ACHN (cell line): ENCODE measurements at regions not wholly inside any gene's neighbourhood (a gene's known extent, or its start where the extent isn't known, plus 50 kb on each side); places are given as distances from the start of the nearest gene placed in this dataset.
"Not testable (repeated sequence)": the region's sequence is repeated elsewhere in the genome, so short reads cannot be mapped to it uniquely, and the experiment has no call there.

Experiments used
- DNase-seq: peaks from one replicate; pipeline ENCODE4 v3.0.0-alpha.2; 2015
- in situ Hi-C: cut with HindIII; loops from 2 replicates; pipeline ENCODE4 v1.10.0; 2017; ENCODE audit warnings: low sequenced_read_pairs, low pct_ligation_motif_present, low pct_unique_long_range_greater_than_20kb

DNA sequence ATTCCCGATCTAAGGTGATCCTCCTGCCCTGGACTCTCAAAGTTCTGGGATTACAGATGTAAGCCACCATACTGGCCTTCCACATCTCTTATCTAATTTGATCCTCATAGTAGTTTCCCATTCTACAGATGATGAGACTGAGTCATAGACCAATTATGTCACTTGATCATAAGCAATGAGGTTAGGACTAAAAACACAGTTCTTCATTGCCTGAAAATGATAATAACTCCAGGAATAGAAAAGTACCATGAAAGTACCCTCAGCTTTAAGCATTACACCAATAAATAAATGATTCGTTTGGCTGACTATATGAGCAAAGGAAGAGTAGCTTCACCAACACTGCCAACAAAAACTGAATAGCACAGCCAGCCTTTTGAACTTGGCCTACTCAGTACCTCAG, 389.5 kb downstream of the ACTL7B start:
- in situ Hi-C loops = no loop called here
- DNase-seq = no peak

DNA sequence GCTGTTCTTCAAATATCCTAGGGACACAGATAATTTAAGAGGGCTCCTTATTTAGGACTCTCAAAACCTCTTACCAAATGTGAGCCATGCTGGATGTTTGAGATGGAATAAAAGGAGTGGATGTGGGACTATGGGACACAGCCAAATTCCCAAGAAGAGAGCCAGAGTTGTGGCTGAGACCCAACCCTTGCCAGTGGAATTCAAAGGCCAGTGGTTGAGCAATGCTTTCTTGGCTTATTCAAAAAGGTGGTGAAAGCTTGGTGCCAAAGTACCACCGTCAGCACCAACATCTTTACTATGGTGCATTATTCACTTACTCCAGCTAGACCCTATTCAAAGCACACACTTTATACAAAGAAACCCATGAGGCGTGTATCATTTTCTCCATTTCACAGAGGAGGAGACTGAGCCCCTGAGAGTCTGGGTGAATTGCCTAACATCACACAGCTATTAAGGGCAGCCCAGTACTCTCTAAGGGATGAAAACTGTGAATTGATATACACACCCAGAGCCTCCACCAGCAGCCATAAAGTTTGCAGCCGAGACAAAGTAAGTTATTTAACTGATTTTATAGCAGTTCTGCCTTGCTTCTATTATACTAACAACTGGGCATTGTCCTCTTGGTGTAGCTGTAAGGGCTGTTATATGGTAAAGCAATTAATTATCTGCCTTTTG, 391.7 kb downstream of the ACTL7B start:
- in situ Hi-C loops = no loop called here
- DNase-seq = no peak

DNA sequence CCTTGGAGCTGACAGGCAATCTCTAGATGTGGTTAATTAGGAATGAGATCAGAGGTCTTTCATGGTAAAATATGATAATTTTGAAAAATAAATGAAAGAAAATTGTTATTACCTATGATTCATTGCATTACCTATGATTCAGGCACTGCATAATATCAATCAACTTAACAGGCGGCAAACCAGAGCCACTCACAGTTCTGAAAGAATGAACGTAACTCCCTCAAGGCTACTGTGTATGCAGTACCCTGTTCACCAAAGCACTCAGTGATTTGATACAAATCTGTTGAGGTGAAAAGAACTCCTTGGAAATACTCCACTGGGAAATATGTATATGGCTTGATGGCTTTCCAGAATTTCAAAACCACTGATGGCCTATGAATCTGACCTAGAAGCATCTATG, 398.9 kb downstream of the ACTL7B start:
- no peak for DNase-seq
- in situ Hi-C loops = no loop called here

DNA sequence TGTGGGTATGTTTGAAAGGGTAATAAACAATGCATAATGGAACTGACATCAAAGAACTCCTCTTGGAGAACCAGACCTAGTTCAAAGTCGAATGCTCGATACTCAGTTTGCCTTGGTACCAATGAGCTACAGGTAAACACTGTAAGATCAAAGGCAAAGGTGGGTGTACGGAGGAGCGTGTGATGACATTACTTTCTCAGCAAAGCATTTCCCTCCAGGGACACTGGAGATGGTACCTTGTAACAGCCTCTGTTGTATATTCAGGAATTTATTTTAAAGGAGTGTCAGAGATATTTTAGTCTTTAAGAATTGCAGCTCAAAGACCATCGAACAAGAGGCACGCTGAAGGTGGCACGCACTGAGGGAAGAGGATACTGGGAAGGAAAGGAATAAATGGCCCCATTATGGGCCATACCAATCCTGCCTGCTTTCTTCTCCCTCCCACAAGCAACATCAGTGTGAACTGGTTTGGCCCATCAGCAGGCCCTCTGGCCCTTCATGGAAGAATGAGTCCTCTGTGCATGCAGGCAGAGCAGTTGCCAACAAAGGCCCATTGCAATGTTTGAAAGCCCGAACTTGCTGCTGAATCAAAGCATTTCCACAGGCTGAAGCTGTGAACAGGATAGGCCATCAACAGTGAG, 410.2 kb downstream of the ACTL7B start:
- in situ Hi-C loops = no loop called here
- no peak for DNase-seq

DNA sequence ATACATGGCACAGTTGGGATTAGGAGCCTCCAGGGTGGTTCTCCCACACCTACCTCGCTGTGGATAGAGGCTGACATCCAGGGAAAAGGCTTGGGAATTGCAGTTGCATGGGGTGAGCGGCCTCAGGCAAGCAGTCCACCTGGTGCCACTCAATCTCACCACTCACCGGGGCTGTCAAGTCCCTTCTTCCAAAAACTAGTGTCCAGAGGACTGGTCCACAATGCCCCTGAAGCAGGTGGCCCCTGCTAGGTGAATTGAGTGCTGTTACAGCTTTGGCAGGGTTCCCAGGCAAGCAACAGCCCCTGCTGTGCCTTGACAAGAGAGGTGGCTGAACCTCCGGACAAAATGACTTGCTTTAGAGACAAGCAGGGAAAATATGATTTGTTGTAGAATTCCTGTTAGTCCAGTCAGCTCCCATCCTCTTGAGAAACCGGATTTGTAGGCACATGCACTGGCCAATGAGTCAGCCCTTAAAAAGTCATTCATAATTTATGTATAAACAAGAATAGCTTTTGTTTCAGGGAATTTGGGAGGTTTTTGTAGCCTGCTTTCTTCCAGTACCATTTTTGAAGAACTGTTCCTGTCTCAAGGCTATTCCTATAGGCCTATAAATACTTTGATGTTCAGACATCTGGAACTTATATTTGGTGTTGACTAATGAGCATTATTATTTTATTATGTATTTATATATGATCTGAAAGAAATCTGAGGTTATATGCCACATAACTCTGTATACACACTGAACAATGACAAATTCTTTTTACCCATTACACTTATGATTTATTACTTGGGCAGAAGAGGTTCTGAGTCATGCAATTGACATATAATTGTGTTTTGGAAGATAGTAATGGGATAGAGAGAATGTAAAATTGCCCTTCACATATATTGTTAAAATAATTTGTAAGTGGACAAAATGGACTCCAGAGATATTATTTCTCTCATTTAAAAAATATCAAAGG, 411.1 kb downstream of the ACTL7B start:
- in situ Hi-C loops = no loop called here
- DNase-seq = peak; percentile 29

DNA sequence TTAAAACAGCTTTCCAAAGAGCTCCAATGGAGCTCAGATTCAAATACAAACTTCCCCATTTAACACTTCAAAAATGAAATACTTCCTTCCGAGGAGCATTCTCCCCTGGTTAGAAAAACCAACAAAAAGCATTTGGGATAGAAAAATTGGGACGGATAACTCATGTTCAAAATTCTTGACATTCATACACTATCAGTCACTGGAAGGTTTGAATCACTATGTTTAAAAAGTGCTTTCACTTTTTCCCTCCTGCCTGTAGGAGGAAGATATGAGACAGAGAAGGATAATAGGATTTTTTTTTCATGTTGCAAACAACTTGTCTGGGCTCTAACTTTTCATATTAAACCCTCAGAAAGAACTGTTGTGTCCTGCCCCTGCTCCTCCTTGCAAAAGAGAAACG, 412.0 kb downstream of the ACTL7B start:
- DNase-seq = peak; percentile 43
- in situ Hi-C loops = no loop called here

DNA sequence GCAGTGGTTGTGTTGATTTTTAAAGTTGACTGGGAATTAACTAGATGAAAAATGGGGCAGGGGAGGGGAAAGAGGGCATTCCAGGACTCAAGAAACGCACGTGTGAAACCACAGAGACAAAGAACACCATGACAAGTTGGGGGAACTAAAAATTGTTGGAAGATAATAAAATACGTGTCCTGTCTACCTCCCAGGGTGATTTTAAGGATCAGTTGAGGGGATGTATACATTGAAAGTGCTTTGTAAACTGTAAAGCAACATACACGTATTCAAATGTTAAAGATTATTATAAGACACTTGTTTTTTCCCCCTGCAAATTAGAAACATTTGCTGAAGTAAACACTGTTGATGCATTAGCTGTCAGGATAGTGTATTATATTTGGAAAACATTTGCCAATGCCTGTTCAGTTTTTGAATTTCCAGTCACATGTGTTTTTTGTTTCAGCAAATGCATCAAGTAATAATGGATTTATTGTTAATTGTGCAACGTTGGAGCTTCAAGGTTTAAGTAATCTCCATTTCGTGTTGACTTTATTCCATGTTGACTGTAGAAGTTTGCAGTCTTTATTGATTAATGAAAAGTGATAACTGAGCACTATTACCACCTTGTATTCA, 412.7 kb downstream of the ACTL7B start:
- DNase-seq = no peak
- in situ Hi-C loops = no loop called here

DNA sequence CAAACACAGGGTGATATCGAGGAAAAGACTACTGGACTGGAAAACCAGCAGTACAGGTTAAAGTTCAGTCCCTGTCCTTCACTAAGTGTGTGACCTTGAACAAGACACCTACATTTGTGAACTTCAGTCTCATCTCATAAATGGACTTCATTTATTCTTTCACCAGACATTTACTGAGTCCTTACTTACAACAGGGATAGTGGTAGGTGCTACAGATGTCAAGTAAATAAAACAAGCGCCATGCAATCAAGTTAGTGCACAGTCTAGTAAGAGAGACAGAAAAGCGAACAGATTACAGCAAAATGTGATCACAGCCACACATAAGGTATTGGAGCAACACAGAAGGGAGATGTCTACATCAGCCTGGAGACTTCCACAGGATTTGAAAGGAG, 413.2 kb downstream of the ACTL7B start:
- no peak for DNase-seq
- in situ Hi-C loops = no loop called here

DNA sequence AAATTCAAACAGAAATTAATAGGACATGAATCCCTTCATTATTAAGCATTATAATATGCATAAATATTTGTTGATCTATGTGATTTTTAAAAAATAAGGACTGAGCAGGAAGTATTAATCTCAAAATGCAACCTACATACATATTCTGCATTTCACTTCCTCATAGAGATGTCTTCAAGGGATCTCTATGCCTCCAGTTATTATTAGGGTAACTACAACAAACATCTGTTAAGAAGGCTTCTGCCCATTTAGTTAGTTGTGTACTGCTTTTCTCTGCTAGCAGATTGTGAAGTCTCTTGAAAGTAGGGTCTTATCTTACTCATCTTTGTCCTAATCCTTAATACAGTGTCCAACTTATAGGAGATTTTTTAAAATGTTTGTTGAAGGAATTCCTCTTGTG, 414.1 kb downstream of the ACTL7B start:
- in situ Hi-C loops = no loop called here
- no peak for DNase-seq

DNA sequence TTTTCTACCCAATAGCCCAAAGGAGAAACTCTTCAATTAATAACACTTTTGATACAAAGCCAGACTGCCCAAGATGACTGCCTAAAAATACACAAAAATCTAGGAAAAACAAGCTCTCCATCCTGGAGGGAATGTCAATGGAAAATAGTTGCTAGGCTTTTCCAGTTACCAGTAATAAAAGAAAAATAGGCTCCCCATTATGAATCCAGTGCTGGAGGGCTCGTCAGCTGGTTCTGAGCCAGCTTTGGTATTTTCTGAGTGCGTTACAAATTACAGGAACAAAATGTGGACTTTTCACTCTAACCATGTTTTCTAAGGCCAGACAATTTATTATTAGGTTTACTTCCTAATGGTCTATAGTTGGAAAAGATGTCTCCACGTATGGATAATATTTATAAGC, 414.5 kb downstream of the ACTL7B start:
- in situ Hi-C loops = no loop called here
- DNase-seq = no peak

DNA sequence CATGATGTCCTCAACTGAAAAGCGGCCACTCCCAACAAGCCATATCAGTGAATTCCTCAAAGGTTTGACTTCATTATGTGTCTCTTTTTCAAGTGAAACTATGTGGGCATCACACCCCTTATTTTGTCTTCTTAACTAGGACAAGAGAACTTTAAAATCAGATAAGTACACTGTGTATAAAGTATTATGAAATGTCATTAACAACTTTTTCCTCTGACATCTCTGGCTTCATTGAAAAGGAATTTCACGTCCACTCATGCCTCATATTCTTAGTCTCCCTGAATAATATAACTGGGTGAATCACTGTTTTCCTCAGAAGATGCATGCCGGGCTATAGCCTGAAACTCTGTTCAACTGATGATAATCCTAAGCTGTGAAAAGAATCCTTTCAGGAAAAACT, 415.8 kb downstream of the ACTL7B start:
- no peak for DNase-seq
- in situ Hi-C loops = no loop called here

DNA sequence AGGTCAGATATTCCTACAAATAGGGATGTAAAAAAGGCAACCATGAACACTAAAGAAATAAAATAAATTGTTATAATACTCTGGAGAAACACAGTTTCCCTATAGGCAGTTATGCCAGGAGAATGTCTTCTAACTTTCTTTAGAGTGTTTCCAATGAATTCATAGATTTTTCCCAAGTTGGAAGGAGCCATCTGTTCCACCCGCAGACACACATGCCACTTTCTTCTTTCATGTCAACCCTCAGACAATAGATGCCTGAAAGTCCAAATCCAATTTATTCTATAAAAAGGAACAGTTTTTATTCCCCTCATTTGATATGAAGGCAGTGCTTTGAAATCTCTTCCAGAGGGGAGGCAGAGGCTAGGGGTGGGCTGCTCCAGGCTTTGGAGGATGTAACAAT, 418.1 kb downstream of the ACTL7B start:
- in situ Hi-C loops = no loop called here
- DNase-seq = no peak

DNA sequence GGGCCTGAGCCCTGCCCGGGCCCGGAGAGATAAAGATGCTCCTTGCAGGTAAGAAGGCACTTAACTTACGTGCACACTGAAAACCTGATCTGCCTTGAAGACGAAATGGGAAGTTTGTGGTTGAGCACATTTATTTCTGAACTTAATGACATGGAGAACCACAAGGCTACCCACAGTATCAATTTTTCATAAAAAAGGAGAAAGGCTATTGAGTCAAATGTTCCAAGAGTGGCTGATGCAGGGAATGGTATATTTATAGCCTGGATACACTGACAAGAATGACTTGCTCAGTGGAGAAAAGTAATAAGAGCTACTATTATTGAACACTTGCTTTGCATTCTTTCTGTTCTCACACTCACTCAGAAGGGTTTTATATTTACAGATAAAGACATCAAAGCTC, 419.3 kb downstream of the ACTL7B start:
- in situ Hi-C loops = no loop called here
- DNase-seq = no peak

DNA sequence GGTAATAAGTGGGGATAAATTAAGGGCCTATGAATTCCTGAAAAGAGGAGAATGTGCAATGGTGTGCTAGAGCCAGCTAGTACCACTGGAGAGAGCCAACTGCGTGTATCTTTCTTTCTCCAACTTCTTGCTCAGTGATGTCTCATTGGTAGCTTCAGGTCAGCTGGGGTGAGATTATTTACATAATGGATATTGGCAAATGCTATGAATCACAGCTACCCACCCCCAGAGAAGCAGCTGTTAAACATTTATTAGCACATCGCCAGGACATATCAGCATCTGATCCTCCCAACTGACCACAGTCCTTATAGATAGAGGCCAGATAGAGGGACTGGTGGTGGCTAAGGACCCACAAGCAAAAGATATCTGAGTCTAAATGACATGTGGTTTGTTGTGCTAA, 421.3 kb downstream of the ACTL7B start:
- in situ Hi-C loops = no loop called here
- no peak for DNase-seq

DNA sequence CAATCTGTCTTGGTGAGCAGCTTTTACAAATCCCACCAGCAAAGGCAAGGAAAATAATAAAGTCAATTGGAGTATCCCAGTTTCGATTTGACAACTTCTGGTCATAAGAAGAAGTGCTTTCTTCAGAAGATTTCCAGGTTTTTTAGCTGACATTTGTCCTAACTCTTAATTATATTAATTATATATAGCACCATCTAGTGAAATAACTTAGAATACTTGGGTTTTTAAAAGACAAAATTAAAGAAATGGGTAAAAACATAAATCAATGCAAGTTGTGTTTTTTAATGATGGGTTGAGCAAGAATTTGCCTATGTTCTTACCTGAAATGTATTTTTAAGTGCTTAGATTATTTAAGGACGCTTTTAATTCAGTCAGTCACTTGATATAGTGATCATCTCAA, 421.8 kb downstream of the ACTL7B start:
- no peak for DNase-seq
- in situ Hi-C loops = no loop called here

DNA sequence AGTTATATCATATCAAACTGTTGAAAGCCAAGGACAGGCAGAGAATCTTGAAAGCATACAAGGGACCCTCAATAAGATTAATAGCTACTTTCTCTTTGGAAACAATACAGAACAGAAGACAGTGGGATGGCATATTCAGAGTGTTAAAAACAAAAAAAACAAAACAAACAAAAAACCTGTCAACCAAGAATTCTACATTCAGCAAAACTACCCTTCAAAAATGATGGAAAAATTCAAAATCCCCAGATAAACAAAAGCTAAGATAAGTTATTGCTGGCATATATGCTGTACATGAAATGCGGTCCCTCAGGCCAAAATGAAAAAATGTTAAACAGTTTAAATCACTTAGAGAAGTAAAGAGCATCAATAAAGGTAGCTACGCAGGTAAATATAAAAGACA, 425.1 kb downstream of the ACTL7B start:
- no peak for DNase-seq
- in situ Hi-C loops = no loop called here

DNA sequence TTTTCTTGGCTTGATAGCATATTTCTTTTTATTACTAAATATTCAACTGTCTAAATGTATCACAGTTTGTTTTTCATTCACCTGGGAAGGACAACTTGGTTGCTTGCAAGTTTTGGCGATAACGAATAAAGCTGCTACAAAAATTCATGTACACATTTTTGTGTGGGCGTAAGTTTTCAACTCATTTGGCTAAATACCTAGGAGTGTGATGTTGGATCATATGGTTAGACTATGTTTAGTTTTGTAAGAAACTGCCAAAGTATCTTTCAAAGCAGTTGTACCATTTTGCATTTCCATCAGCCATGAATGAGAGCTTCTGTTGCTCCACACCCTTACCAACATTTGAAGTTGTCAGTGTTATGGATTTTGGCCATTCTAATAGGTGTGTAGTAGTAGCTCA, 428.0 kb downstream of the ACTL7B start:
- in situ Hi-C loops = no loop called here
- DNase-seq = no peak

DNA sequence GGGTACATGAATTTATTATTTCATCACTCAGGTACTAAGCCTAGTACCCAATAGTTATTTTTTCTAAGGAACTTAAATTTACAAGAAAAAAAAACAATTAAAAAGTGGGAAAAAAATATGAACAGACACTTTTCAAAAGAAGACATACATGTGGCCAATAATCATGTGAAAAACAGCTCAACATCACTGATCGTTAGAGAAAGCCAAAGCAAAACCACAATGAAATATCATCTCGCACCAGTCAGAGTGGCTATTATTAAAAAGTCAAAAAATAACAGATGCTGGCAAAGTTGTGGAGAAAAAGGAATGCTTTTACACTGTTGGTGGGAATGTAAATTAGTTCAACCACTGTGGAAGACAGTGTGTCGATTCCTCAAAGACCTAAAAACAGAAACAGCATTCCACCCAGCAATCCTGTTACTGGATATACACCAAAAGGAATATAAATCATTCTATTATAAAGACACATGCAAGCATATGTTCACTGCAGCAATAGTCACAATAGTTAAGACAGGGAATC, 429.3 kb downstream of the ACTL7B start:
- in situ Hi-C loops, DNase-seq: not testable (repeated sequence)

DNA sequence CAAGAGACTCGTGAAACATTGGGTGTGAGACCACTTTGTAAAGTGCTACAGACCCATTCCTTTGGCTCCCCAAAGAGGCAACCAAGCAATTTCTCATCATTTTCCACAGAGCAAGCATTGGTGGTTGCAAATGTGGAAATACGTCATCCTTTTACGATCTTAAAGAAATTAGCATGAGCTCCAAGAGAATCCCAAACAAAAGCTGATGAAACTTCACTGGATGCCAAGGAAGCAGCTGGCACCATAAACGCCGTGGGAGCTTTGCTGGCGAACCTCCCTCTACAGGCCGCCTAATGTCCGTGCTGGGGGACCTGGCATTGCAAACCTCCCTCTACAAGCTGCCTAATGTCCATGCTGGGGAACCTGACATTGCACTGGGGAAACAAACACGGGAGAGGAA, 432.4 kb downstream of the ACTL7B start:
- no peak for DNase-seq
- in situ Hi-C loops = no loop called here
